PFSK-1 (cell line): ENCODE measurements at regions not wholly inside any gene's neighbourhood (a gene's known extent, or its start where the extent isn't known, plus 50 kb on each side); places are given as distances from the start of the nearest gene placed in this dataset.

Experiments
- FOXP2 ChIP-seq: optimal IDR thresholded peaks from 2 replicates; pipeline ENCODE3; 2011; ENCODE audit warnings: borderline replicate concordance, control low read depth, inconsistent platforms; ENCODE audit not compliant: insufficient read depth; ENCODE audit errors: extremely low read length, extremely low read depth
- POLR2AphosphoS5 ChIP-seq: IDR thresholded peaks from 2 replicates; pipeline ENCODE4 v1.6.1; 2012; ENCODE audit warnings: low read depth, mild to moderate bottlenecking, control low read depth, low read length, moderate library complexity
- SIN3A ChIP-seq: IDR thresholded peaks from 2 replicates; pipeline ENCODE4 v1.6.1; 2012; ENCODE audit warnings: mild to moderate bottlenecking, low read length, moderate library complexity, borderline replicate concordance; ENCODE audit not compliant: insufficient read depth
- TAF1 ChIP-seq: IDR thresholded peaks from 2 replicates; pipeline ENCODE4 v1.6.1; 2012; ENCODE audit warnings: low read length, control low read depth, borderline replicate concordance; ENCODE audit not compliant: insufficient read depth
- TF ChIP-seq, protein P1 (sequence below), 2 experiments: IDR thresholded peaks; 2 replicates each; pipeline versions ENCODE4 v1.6.1 to v1.8.0; 2011 to 2012; ENCODE audit warnings: low read depth in 2 of 2, low read length in 2 of 2, control low read depth in 1 of 2, inconsistent platforms in 1 of 2, mild to moderate bottlenecking in 1 of 2, moderate library complexity in 1 of 2; ENCODE audit not compliant: insufficient read depth in 1 of 2

DNA sequence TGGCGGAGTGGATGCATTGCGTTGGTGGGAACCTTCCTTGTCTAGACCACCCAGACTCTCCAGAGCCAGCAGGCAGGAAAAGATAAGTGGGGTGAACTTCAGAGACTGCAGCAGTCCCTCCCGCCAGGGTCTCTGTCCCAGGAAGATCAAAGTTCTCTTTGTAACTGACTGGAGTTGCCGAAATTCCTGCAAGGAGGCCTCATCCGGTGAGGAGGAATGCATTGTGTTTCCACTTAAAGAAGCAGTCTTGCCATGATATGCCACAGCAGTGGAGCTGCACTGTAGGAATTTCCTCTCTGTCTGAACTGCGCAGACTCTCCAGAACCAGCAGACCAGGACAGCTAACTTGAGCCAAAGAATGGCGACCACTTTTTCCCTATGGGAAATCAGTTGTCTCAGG, 1190.4 kb downstream of the TECRL start:
- no peak for TF ChIP-seq SIN3A
- TF ChIP-seq TAF1: no peak
- TF ChIP-seq, protein P1, sequence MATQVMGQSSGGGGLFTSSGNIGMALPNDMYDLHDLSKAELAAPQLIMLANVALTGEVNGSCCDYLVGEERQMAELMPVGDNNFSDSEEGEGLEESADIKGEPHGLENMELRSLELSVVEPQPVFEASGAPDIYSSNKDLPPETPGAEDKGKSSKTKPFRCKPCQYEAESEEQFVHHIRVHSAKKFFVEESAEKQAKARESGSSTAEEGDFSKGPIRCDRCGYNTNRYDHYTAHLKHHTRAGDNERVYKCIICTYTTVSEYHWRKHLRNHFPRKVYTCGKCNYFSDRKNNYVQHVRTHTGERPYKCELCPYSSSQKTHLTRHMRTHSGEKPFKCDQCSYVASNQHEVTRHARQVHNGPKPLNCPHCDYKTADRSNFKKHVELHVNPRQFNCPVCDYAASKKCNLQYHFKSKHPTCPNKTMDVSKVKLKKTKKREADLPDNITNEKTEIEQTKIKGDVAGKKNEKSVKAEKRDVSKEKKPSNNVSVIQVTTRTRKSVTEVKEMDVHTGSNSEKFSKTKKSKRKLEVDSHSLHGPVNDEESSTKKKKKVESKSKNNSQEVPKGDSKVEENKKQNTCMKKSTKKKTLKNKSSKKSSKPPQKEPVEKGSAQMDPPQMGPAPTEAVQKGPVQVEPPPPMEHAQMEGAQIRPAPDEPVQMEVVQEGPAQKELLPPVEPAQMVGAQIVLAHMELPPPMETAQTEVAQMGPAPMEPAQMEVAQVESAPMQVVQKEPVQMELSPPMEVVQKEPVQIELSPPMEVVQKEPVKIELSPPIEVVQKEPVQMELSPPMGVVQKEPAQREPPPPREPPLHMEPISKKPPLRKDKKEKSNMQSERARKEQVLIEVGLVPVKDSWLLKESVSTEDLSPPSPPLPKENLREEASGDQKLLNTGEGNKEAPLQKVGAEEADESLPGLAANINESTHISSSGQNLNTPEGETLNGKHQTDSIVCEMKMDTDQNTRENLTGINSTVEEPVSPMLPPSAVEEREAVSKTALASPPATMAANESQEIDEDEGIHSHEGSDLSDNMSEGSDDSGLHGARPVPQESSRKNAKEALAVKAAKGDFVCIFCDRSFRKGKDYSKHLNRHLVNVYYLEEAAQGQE (IDR thresholded peaks at IDR 0.05; ENCODE audit: insufficient read depth in 1 of 2, low read depth in 2 of 2, low read length in 2 of 2): no peak
- no peak for TF ChIP-seq FOXP2
- TF ChIP-seq POLR2AphosphoS5: no peak

DNA sequence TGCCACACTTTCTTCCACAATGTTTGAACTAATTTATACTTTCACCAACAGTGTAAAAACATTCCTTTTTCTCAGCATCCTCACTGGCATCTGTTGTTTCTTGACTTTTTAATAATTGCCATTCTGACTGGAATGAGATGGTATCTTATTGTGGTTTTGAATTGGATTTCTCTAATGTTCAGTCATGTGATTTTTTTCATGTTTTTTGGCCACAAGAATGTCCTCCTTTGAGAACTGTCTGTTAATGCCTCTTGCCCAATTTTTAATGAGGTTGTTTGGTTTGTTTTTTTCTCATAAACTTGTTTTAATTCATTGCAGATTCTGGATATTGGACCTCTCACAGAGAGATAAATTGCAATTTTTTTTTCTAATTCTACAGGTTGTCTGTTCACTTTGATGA, 1195.2 kb downstream of the TECRL start:
- no peak for TF ChIP-seq POLR2AphosphoS5
- no peak for TF ChIP-seq SIN3A
- TF ChIP-seq, protein P1 (IDR thresholded peaks at IDR 0.05; ENCODE audit: insufficient read depth in 1 of 2, low read depth in 2 of 2, low read length in 2 of 2): no peak
- no peak for TF ChIP-seq TAF1
- no peak for TF ChIP-seq FOXP2

DNA sequence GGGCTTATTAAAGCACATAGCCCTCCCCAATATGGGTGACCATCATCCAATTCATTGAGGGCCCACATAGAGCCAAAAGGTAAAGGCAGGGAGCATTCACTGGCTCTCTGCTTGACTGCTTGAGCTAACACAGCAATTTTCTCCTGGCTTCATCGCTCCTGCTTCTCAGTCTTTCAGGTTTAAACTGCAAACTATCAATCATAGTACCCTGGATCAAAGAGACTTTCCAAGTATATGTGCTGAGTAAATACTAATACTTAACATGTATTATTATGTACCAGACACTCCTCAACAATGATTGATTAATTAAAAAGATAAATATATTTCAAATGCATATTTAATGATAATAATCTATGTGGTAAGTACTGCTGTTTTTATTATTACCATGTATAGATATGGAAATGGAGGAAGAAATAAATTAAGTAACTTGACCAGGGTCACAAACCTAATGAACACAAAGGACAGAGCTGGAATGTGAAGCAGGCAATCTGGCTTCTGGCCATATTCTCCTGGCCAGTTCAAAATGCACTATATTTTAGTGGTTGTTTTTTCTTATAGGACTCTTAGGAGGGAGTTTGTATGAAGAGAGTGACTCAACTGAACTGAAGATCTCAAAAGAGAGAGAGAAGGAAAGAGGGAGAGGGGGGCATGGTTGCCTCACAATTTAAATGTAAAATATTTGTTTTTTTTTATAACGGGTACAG, 1197.3 kb downstream of the TECRL start:
- no peak for TF ChIP-seq POLR2AphosphoS5

DNA sequence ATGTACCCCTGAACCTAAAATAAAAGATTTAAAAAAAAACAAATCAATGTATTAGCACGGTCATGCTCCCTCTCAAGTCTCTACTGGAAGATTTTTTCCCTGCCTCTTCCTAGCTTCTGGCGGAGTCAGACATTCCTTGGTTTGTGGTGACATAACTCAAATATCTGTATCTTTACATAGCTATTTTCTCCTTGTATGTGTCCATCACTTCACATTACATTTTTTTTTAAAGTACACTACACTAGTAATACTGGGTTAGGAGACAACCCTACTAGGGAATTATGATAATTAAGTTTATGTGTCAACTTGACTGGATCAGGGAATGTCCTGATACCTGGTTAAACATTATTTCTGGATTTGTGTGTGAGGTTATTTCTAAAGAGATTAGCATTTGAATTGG, 1197.9 kb downstream of the TECRL start:
- no peak for TF ChIP-seq POLR2AphosphoS5
- TF ChIP-seq TAF1: no peak
- TF ChIP-seq, protein P1 (IDR thresholded peaks at IDR 0.05; ENCODE audit: insufficient read depth in 1 of 2, low read depth in 2 of 2, low read length in 2 of 2): no peak
- no peak for TF ChIP-seq SIN3A
- TF ChIP-seq FOXP2: no peak

DNA sequence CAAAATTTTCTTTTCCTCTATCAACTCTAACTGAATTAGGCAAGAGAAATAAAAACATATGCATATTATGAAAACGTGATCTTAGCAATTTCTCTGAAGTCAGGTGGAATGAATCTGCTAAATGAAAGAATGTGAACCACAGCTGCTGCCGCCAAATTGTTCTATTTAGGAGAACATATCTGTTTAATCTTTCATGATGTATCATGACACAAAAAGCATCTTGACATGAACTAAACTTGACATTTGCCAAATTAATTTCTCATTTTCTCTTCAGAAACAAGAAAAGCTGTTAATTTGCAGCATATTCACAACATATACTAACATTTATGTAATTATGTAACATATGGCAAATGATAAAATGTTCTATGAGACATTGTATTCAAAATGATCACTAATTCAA, 1237.9 kb downstream of the TECRL start:
- TF ChIP-seq FOXP2 (no peak), POLR2AphosphoS5 (no peak), TAF1 (no peak), SIN3A (no peak)
- TF ChIP-seq, protein P1 (IDR thresholded peaks at IDR 0.05; ENCODE audit: insufficient read depth in 1 of 2, low read depth in 2 of 2, low read length in 2 of 2): no peak
